A673 (cell line): ENCODE measurements at regions not wholly inside any gene's neighbourhood (a gene's known extent, or its start where the extent isn't known, plus 50 kb on each side); places are given as distances from the start of the nearest gene placed in this dataset.

Experiments
- CTCF ChIP-seq: fragments of 300-800, 200-600 bp; sonication (generic); conservative IDR thresholded peaks from 2 replicates; pipeline ENCODE4 v1.5.1; 2017; ENCODE audit warnings: low read depth, mild to moderate bottlenecking, antibody characterized with exemption, low read length, moderate library complexity, mixed read lengths
- EZH2 ChIP-seq: fragments of 200-600 bp; sonication (generic); IDR thresholded peaks from 2 replicates; pipeline ENCODE4 v1.6.1; 2017; ENCODE audit warnings: borderline replicate concordance, low read depth, mild to moderate bottlenecking, mixed read lengths, antibody characterized with exemption, low read length; ENCODE audit not compliant: poor library complexity, severe bottlenecking

- TF ChIP-seq EZH2 (no peak), CTCF (no peak)
These were observed 1214.3 kb upstream of the TMEM132C start for GRCh38 chr12:127052511-127053232.
